Neural progenitor cell (in vitro differentiated cells): ENCODE measurements at regions not wholly inside any gene's neighbourhood (a gene's known extent, or its start where the extent isn't known, plus 50 kb on each side); places are given as distances from the start of the nearest gene placed in this dataset.

Source experiments
- DNase-seq: peaks from one replicate; pipeline ENCODE4 v3.0.0-alpha.2; 2016; ENCODE audit warnings: low spot score
- H2AFZ ChIP-seq: fragments of 200-600 bp; sonication (generic); replicated peaks from 2 replicates; pipeline ENCODE4 v1.6.1; 2016; ENCODE audit warnings: antibody characterized with exemption
- H3F3A ChIP-seq: fragments of 200-600 bp; sonication (generic); 2 replicates; pipeline ENCODE4 v1.6.1; 2016; ENCODE audit warnings: antibody characterized with exemption, low read depth
- H3K27ac ChIP-seq: fragments of 200-600 bp; sonication (generic); 2 replicates; pipeline ENCODE4 v1.5.1; 2016; ENCODE audit warnings: mild to moderate bottlenecking
- H3K27me3 ChIP-seq: fragments of 200-600 bp; sonication (generic); 2 replicates; pipeline ENCODE4 v1.6.1; 2016; ENCODE audit warnings: mild to moderate bottlenecking, moderate library complexity
- H3K36me3 ChIP-seq: fragments of 200-600 bp; sonication (generic); 2 replicates; pipeline ENCODE4 v1.5.1; 2016
- H3K4me1 ChIP-seq: fragments of 200-600 bp; sonication (generic); 2 replicates; pipeline ENCODE4 v1.6.1; 2016; ENCODE audit warnings: mixed run types
- H3K4me2 ChIP-seq: fragments of 200-600 bp; sonication (generic); 2 replicates; pipeline ENCODE4 v1.6.1; 2016
- H3K4me3 ChIP-seq: fragments of 200-600 bp; sonication (generic); 2 replicates; pipeline ENCODE4 v1.5.1; 2016
- H3K79me2 ChIP-seq: fragments of 200-600 bp; sonication (generic); 2 replicates; pipeline ENCODE4 v1.6.1; 2016; ENCODE audit warnings: low read depth
- H3K9ac ChIP-seq: fragments of 200-600 bp; sonication (generic); 2 replicates; pipeline ENCODE4 v1.6.1; 2016
- H3K9me3 ChIP-seq: fragments of 200-600 bp; sonication (generic); 2 replicates; pipeline ENCODE4 v1.5.1; 2016; ENCODE audit warnings: low read depth
- H4K20me1 ChIP-seq: fragments of 200-600 bp; sonication (generic); 2 replicates; pipeline ENCODE4 v1.6.1; 2016; ENCODE audit warnings: low read depth
- H3K27ac Mint-ChIP-seq: 3 replicates; pipeline ENCODE4 v1.8.0; 2021; ENCODE audit warnings: mixed read lengths
- H3K27me3 Mint-ChIP-seq: 2 replicates; pipeline ENCODE4 v1.8.0; 2022; ENCODE audit warnings: low read depth, mild to moderate bottlenecking, inconsistent platforms, moderate library complexity, mixed read lengths; ENCODE audit not compliant: insufficient read depth
- H3K36me3 Mint-ChIP-seq: 3 replicates; pipeline ENCODE4 v1.8.0; 2021; ENCODE audit warnings: mixed read lengths
- H3K4me1 Mint-ChIP-seq: 3 replicates; pipeline ENCODE4 v1.8.0; 2021; ENCODE audit warnings: mixed read lengths
- H3K4me3 Mint-ChIP-seq: 3 replicates; pipeline ENCODE4 v1.8.0; 2021; ENCODE audit warnings: mild to moderate bottlenecking, moderate library complexity, mixed read lengths
- H3K9me3 Mint-ChIP-seq: 3 replicates; pipeline ENCODE4 v1.8.0; 2020; ENCODE audit warnings: mixed read lengths
- EZH2 ChIP-seq: fragments of 200-600 bp; sonication (generic); IDR thresholded peaks from 2 replicates; pipeline ENCODE4 v1.6.1; 2017; ENCODE audit warnings: antibody characterized with exemption, mild to moderate bottlenecking, moderate library complexity
- EZH2phosphoT487 ChIP-seq: fragments of 200-600 bp; sonication (generic); IDR thresholded peaks from 2 replicates; pipeline ENCODE4 v1.6.1; 2017; ENCODE audit warnings: antibody characterized with exemption
- TF ChIP-seq, protein P1 (sequence below): fragments of 200-600 bp; sonication (generic); IDR thresholded peaks from 2 replicates; pipeline ENCODE4 v1.5.1; 2017; ENCODE audit warnings: antibody characterized with exemption, mild to moderate bottlenecking

DNA sequence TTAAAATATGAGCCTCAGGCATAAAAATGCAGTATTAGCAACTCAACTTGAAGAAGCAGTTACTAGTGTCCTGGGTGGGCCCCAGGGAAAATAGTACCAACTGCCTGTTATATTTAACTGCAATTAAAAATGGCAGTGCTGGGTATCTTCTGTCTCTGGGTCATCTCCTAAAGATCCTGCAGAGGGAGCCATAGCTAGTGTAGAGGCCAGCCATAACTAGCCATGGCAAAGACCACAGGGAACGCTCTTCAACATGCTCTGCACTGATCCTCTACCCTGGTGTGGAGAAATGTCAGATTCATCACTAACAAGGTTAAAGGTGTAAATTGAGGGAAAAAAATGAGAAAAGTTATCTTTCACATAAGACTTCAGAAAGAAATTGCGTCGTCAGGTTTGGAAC lies 181.3 kb downstream of the SNRPN start:
- Histone ChIP-seq H3K36me3 (no peaks in the 10 kb centered on the region), H3F3A (peaks cover 19% of the 10 kb centered on the region), H4K20me1 (no peaks in the 10 kb centered on the region), H3K79me2 (no peaks in the 10 kb centered on the region), H3K9ac (no peak overlapping the region), H3K9me3 (no peaks in the 10 kb centered on the region), H3K27ac (no peak overlapping the region), H3K4me3 (no peak overlapping the region), H3K27me3 (no peaks in the 10 kb centered on the region), H2AFZ (no peak overlapping the region), H3K4me2 (no peak overlapping the region), H3K4me1 (no peaks in the 10 kb centered on the region)
- Mint-ChIP-seq H3K36me3 (peaks cover 1% of the 10 kb centered on the region), H3K27me3 (peaks cover 2% of the 10 kb centered on the region), H3K27ac (no peak overlapping the region), H3K9me3 (peaks cover 5% of the 10 kb centered on the region), H3K4me1 (no peaks in the 10 kb centered on the region), H3K4me3 (no peak overlapping the region)
- TF ChIP-seq, protein P1, sequence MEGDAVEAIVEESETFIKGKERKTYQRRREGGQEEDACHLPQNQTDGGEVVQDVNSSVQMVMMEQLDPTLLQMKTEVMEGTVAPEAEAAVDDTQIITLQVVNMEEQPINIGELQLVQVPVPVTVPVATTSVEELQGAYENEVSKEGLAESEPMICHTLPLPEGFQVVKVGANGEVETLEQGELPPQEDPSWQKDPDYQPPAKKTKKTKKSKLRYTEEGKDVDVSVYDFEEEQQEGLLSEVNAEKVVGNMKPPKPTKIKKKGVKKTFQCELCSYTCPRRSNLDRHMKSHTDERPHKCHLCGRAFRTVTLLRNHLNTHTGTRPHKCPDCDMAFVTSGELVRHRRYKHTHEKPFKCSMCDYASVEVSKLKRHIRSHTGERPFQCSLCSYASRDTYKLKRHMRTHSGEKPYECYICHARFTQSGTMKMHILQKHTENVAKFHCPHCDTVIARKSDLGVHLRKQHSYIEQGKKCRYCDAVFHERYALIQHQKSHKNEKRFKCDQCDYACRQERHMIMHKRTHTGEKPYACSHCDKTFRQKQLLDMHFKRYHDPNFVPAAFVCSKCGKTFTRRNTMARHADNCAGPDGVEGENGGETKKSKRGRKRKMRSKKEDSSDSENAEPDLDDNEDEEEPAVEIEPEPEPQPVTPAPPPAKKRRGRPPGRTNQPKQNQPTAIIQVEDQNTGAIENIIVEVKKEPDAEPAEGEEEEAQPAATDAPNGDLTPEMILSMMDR, result peak; percentile 60
- no peak for TF ChIP-seq EZH2phosphoT487
- no peak for TF ChIP-seq EZH2
- DNase-seq, result peak; percentile 57

DNA sequence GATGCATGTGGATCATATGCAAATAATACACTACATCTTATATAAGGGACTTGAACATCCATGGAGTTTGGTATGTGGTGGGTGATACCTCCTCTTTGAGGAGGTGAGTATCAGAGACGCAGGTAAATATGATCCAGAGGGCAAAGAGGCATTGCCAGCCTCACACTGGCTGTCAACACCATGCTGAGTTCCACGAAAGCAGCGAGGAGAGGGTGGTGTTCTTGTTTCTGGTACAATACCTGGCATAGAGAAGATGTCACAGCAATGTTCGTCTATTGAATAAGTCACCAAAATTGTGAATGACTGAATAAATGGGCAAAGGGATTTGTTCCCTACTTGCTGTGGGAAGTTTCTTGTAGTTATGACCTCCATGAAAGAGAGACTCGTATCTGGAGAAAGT lies 182.2 kb downstream of the SNRPN start:
- Histone ChIP-seq H3K4me3 (no peak overlapping the region), H3K4me2 (no peak overlapping the region), H3K9me3 (no peaks in the 10 kb centered on the region), H2AFZ (no peak overlapping the region), H3K9ac (no peak overlapping the region), H3K79me2 (no peaks in the 10 kb centered on the region), H3K27me3 (no peaks in the 10 kb centered on the region), H3K36me3 (no peaks in the 10 kb centered on the region), H3K4me1 (no peaks in the 10 kb centered on the region), H3K27ac (no peak overlapping the region), H3F3A (peaks cover 19% of the 10 kb centered on the region), H4K20me1 (no peaks in the 10 kb centered on the region)
- Mint-ChIP-seq H3K36me3 (peaks cover 1% of the 10 kb centered on the region), H3K4me3 (no peak overlapping the region), H3K9me3 (peaks cover 5% of the 10 kb centered on the region), H3K27ac (no peak overlapping the region), H3K4me1 (no peaks in the 10 kb centered on the region), H3K27me3 (peaks cover 2% of the 10 kb centered on the region)
- TF ChIP-seq EZH2phosphoT487, result no peak
- no peak for DNase-seq

DNA sequence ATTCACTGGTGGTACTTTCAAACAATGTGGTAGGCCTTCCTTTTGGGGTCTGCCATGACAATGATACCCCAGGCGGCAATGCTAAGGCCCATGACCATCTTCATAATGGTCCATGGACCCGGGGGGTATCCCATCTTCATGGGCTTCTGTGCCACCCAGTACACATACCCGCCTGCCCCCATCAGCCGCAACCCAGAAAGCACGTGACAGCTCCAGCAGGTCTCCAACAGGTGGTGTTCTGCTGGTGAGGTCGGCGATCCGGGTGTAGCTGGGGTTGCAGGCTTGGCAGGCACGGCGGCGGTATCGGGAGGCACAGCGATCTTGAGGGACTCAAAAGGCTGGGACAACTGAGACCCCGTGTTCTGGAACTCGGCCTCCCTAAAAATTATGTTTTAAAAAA lies 214.5 kb downstream of the SNRPN start:
- no peak for TF ChIP-seq EZH2
- TF ChIP-seq EZH2phosphoT487, result no peak
- TF ChIP-seq, protein P1, result no peak
- DNase-seq, result no peak
- H3K27ac Mint-ChIP-seq, result no peak overlapping the region
- Histone ChIP-seq H3K79me2 (no peaks in the 10 kb centered on the region), H3K9me3 (peaks cover 5% of the 10 kb centered on the region), H2AFZ (no peak overlapping the region), H3K27ac (no peak overlapping the region), H3K4me3 (no peak overlapping the region), H3F3A (no peaks in the 10 kb centered on the region), H3K4me2 (no peak overlapping the region), H3K36me3 (no peaks in the 10 kb centered on the region), H3K27me3 (no peaks in the 10 kb centered on the region), H4K20me1 (no peaks in the 10 kb centered on the region), H3K4me1 (no peaks in the 10 kb centered on the region), H3K9ac (no peak overlapping the region)
- H3K9me3 Mint-ChIP-seq, result peaks cover 22% of the 10 kb centered on the region
- peaks cover 6% of the 10 kb centered on the region for H3K27me3 Mint-ChIP-seq
- H3K36me3 Mint-ChIP-seq, result peaks cover 2% of the 10 kb centered on the region
- H3K4me3 Mint-ChIP-seq, result no peak overlapping the region
- H3K4me1 Mint-ChIP-seq, result no peaks in the 10 kb centered on the region

DNA sequence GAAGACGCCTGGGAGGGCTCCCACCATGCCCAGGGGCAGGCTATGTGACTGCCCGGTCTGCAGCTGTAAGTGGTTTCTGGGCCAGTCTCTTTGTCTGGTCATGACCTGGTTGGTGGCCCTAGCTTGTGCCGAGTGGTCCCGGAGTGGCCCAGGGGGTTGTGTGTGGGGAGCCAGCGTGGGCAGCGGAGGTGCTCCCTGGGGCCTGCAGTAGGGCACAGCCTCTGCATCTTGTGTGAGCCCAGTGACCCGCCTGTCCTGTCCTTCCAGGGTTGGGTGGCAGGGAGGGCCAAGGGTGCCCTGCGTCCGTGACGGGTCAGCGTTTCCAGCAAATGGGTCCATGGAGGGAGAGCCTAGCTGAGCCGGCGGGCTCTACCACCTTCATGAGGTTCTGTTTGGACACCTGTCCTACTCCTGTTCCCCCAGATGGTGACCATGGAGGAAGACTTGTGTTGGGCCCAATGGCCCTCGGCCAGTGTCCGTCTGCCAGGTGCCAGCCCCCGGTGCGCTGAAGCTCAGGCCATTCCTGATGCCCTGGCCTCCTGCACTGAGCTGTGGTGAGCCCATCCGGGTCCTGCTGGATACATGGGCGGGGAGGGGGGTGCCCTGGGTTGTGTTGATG lies 215.4 kb downstream of the SNRPN start:
- H3K4me2 ChIP-seq, result no peak overlapping the region
- no peaks in the 10 kb centered on the region for H3K79me2 ChIP-seq
- no peaks in the 10 kb centered on the region for H4K20me1 ChIP-seq
- Mint-ChIP-seq H3K9me3 (peaks cover 30% of the 10 kb centered on the region), H3K36me3 (peaks cover 2% of the 10 kb centered on the region), H3K4me3 (no peak overlapping the region), H3K4me1 (no peaks in the 10 kb centered on the region), H3K27ac (no peak overlapping the region), H3K27me3 (peaks cover 14% of the 10 kb centered on the region)
- no peaks in the 10 kb centered on the region for H3K27me3 ChIP-seq
- H3K9me3 ChIP-seq, result peaks cover 5% of the 10 kb centered on the region
- no peaks in the 10 kb centered on the region for H3K4me1 ChIP-seq
- no peak overlapping the region for H3K27ac ChIP-seq
- no peaks in the 10 kb centered on the region for H3F3A ChIP-seq
- H3K9ac ChIP-seq, result no peak overlapping the region
- H3K4me3 ChIP-seq, result no peak overlapping the region
- DNase-seq, result no peak
- TF ChIP-seq, protein P1, result no peak
- TF ChIP-seq EZH2 (no peak), EZH2phosphoT487 (no peak)
- H3K36me3 ChIP-seq, result no peaks in the 10 kb centered on the region
- no peak overlapping the region for H2AFZ ChIP-seq
